Nephron (organoid): ENCODE measurements at regions not wholly inside any gene's neighbourhood (a gene's known extent, or its start where the extent isn't known, plus 50 kb on each side); places are given as distances from the start of the nearest gene placed in this dataset.

Source experiments
- H3K27ac Mint-ChIP-seq, 3 experiments: 2 replicates each; pipeline ENCODE4 v1.8.0; 2020; ENCODE audit warnings: mixed read lengths in 3 of 3, mild to moderate bottlenecking in 2 of 3, moderate library complexity in 1 of 3
- H3K27me3 Mint-ChIP-seq: 2 replicates; pipeline ENCODE4 v1.8.0; 2021; ENCODE audit warnings: low read depth, mild to moderate bottlenecking, moderate library complexity, mixed read lengths
- H3K36me3 Mint-ChIP-seq: 2 replicates; pipeline ENCODE4 v1.8.0; 2020; ENCODE audit warnings: low read depth, mixed read lengths
- H3K4me1 Mint-ChIP-seq: 2 replicates; pipeline ENCODE4 v1.8.0; 2020; ENCODE audit warnings: mixed read lengths
- H3K4me3 Mint-ChIP-seq, 3 experiments: 2 replicates each; pipeline ENCODE4 v1.8.0; 2020; ENCODE audit warnings: mild to moderate bottlenecking in 3 of 3, mixed read lengths in 3 of 3, moderate library complexity in 2 of 3
- H3K9me3 Mint-ChIP-seq: 2 replicates; pipeline ENCODE4 v1.8.0; 2020; ENCODE audit warnings: mixed read lengths
- TF ChIP-seq, protein P1 (sequence below), 3 experiments: fragments of 200-600 bp; sonication (generic); IDR thresholded peaks; one replicate each; pipeline ENCODE4 v1.5.0; 2021; ENCODE audit warnings: antibody characterized with exemption in 3 of 3; ENCODE audit not compliant: unreplicated experiment in 3 of 3

DNA sequence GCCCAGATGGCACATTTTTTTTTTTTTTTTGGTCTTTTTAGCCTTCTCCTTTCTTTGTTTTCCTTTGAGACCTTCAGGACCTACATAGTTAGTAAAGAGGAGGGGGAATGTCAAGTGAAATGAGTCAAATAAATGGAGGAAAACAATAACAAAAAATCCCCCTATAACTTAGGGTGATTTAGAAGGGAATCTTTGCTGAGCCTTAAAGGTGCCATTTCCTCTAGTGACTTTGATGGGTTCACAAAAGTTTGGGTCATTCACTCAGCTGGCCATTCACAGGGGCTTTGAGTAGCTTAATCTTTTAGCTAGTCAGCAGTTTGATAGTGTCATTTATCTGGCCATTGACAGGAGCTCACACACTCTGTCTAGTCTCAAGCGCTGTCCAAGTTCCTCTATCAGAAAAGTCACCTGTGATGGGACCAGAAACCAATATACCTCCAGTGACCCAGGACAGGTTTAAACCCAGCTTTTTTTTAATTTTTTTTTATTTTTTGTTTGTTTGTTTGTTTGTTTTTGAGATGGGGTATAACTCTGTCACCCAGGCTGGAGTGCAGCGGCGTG lies 275.1 kb upstream of the PRDM1 start:
- H3K27ac Mint-ChIP-seq: no peak overlapping the region
- H3K4me3 Mint-ChIP-seq: no peak overlapping the region
- H3K9me3 Mint-ChIP-seq: no peaks in the 10 kb centered on the region

DNA sequence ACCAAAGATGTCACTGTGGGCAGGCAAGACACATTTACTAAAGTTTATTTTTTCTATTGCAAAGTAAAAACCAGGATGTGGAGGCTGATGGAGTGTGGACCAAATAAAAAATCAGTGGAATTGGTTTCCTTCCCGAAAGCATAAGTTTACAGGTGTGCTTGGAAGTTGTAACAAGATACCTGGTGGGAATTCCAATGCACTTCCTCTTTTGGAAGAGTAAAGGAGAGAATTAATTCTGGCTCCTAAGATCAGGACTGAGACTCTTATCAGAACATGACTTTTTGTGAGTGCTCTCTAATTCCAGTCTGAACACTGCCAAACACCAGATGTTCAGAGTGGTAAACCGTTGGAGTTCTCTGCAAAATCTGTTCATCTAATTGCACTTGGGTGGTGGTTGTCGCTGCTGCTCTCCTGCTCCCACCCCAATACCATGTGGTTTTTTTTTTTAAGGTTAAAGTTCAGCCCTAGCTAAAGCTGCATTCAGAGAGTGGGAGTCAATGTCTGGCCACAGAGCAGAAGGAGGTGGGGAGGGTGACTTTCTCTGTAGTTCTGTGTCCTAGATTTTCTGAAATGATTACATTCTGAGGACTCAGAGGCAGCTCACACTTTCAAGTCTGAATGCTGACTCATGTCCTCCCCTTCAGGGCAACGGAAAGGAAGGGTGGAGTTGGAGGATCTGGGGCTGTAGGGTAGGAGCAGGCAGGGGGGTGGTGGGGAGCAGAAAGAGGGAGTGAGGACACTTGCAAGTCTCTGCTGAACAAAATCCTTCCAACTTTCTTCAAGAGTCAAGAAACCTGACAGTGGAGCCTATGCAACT lies 275.8 kb upstream of the PRDM1 start:
- H3K36me3 Mint-ChIP-seq: no peaks in the 10 kb centered on the region
- H3K27me3 Mint-ChIP-seq: no peaks in the 10 kb centered on the region
- peaks cover 7% of the 10 kb centered on the region for H3K4me1 Mint-ChIP-seq
- H3K4me3 Mint-ChIP-seq: no peak overlapping the region
- H3K9me3 Mint-ChIP-seq: no peaks in the 10 kb centered on the region
- TF ChIP-seq, protein P1, sequence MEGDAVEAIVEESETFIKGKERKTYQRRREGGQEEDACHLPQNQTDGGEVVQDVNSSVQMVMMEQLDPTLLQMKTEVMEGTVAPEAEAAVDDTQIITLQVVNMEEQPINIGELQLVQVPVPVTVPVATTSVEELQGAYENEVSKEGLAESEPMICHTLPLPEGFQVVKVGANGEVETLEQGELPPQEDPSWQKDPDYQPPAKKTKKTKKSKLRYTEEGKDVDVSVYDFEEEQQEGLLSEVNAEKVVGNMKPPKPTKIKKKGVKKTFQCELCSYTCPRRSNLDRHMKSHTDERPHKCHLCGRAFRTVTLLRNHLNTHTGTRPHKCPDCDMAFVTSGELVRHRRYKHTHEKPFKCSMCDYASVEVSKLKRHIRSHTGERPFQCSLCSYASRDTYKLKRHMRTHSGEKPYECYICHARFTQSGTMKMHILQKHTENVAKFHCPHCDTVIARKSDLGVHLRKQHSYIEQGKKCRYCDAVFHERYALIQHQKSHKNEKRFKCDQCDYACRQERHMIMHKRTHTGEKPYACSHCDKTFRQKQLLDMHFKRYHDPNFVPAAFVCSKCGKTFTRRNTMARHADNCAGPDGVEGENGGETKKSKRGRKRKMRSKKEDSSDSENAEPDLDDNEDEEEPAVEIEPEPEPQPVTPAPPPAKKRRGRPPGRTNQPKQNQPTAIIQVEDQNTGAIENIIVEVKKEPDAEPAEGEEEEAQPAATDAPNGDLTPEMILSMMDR (IDR thresholded peaks at IDR 0.05; ENCODE audit: unreplicated experiment in 3 of 3): no peak
- peak overlapping the region in 2 of 3 experiments; percentile 10 to 50 for H3K27ac Mint-ChIP-seq

More for the DNA sequence above, 275.1 kb upstream of the PRDM1 start:
- Mint-ChIP-seq H3K4me1 (peaks cover 7% of the 10 kb centered on the region), H3K36me3 (no peaks in the 10 kb centered on the region), H3K27me3 (no peaks in the 10 kb centered on the region)
- TF ChIP-seq, protein P1 (IDR thresholded peaks at IDR 0.05; ENCODE audit: unreplicated experiment in 3 of 3): no peak

DNA sequence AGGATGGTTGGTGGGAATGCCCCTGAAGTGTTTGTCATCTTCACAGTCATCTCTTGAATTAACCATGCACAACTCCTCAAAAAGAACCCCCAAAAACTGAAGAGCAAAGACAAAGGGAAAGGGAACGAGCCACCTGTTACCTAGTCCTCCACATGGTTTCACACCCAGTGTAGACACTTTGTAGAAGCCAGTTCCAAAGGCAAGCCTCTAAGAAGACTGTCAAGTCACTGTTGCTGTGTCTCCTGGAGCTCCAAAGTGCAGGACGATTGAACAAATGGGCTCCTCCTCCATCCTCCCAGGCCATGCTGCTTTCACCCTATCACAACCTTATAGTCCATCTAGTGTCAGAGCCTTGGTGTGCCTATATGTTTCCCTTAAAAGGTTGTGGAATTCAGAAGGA lies 277.6 kb upstream of the PRDM1 start:
- Mint-ChIP-seq H3K4me1 (peaks cover 7% of the 10 kb centered on the region), H3K27ac (no peak overlapping the region), H3K27me3 (no peaks in the 10 kb centered on the region), H3K4me3 (no peak overlapping the region), H3K36me3 (no peaks in the 10 kb centered on the region), H3K9me3 (no peaks in the 10 kb centered on the region)
- TF ChIP-seq, protein P1 (IDR thresholded peaks at IDR 0.05; ENCODE audit: unreplicated experiment in 3 of 3): no peak

DNA sequence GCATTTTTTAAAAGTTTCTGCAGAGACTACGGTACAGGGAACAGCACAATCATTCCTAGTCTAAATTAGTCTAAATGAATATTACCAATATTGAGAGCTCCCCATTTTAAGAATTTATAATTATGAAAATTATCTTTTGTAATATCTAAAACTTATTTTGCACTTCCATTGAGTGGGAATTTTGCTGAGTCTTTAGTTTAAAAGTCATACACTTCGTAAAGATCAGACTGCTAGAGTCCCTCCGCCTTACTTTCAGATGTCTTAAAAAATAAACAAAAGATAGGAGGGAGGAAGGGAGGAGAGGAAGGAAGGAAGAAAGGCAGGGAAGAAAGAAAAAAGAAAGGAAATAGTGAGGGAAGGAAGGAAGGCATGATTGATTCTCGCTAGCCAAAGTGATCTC lies 278.2 kb upstream of the PRDM1 start:
- no peak overlapping the region for H3K27ac Mint-ChIP-seq
- no peak overlapping the region for H3K4me3 Mint-ChIP-seq
- no peaks in the 10 kb centered on the region for H3K9me3 Mint-ChIP-seq
- TF ChIP-seq, protein P1 (IDR thresholded peaks at IDR 0.05; ENCODE audit: unreplicated experiment in 3 of 3): no peak
- peaks cover 7% of the 10 kb centered on the region for H3K4me1 Mint-ChIP-seq
- H3K36me3 Mint-ChIP-seq: no peaks in the 10 kb centered on the region
- H3K27me3 Mint-ChIP-seq: no peaks in the 10 kb centered on the region

DNA sequence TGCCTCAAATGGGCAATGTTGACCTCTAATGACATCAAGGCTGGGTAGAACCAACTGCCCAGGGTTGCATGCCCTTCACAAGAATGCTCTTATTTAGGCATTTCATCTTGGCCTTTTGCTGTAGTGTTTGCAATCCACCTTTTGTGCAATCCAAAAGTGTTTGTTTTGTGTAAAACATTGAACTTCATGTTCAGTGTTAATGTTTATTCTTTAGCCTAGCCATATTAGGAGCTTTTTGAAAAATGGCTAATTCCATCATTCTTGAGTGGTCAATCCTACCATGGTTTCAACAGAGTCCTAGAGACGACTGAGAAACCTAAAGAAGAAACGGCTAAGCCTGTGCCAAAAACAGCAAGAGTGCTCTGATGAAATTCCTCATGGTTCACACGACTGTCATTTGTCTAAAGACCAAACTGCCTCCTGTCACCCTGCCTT lies 279.6 kb upstream of the PRDM1 start:
- TF ChIP-seq, protein P1 (IDR thresholded peaks at IDR 0.05; ENCODE audit: unreplicated experiment in 3 of 3): no peak
- peaks cover 4% of the 10 kb centered on the region for H3K27me3 Mint-ChIP-seq
- no peaks in the 10 kb centered on the region for H3K9me3 Mint-ChIP-seq
- H3K36me3 Mint-ChIP-seq: no peaks in the 10 kb centered on the region
- H3K4me3 Mint-ChIP-seq: no peak overlapping the region
- H3K27ac Mint-ChIP-seq: no peak overlapping the region
- peaks cover 7% of the 10 kb centered on the region for H3K4me1 Mint-ChIP-seq
